GM12874 (cell line): ENCODE measurements at regions not wholly inside any gene's neighbourhood (a gene's known extent, or its start where the extent isn't known, plus 50 kb on each side); places are given as distances from the start of the nearest gene placed in this dataset.

Source experiments
- TF ChIP-seq, protein P1 (sequence below): IDR thresholded peaks from 2 replicates; pipeline ENCODE4 v1.5.1; 2011; ENCODE audit warnings: low read depth, mild to moderate bottlenecking, control low read depth, low read length, moderate library complexity; ENCODE audit not compliant: insufficient read depth

DNA sequence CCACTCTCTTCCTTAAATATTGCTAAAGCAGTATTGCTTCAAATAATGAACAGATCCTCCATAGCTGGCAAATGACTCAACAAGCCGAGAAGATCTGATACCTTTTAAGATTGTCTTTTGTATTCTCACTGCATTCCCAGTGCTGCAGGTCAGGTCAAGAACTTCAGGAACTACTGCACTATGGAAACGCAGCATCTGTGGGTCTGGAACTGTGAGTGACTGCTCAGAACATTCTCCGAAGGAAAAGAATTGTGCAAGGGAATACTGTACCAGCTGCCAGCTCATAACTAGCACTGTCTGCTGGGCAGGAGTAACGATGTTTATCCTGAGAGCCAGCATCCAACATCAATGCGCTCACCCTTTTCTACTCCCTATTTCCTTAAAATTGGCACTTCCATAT, 348.0 kb upstream of the SOX5 start:
- TF ChIP-seq, protein P1, sequence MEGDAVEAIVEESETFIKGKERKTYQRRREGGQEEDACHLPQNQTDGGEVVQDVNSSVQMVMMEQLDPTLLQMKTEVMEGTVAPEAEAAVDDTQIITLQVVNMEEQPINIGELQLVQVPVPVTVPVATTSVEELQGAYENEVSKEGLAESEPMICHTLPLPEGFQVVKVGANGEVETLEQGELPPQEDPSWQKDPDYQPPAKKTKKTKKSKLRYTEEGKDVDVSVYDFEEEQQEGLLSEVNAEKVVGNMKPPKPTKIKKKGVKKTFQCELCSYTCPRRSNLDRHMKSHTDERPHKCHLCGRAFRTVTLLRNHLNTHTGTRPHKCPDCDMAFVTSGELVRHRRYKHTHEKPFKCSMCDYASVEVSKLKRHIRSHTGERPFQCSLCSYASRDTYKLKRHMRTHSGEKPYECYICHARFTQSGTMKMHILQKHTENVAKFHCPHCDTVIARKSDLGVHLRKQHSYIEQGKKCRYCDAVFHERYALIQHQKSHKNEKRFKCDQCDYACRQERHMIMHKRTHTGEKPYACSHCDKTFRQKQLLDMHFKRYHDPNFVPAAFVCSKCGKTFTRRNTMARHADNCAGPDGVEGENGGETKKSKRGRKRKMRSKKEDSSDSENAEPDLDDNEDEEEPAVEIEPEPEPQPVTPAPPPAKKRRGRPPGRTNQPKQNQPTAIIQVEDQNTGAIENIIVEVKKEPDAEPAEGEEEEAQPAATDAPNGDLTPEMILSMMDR = no peak

DNA sequence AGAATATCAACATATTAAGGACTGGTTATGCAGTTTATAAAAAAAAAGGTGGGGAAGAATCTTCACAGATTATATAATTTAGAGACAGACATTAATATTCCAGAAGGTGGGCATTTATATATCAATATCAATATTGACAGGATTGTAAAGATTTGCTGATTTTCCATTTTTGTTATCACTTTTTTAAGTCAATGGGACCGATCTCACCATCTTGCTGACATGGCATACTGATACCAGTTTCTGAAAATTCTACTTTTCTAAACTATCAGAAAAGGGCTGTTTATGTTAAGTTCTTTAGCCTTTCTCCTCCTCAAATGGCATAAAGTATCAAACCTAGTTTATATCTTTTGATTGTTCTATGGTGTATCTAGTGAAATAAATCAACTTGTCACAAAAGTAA, 344.1 kb upstream of the SOX5 start:
- TF ChIP-seq, protein P1 = no peak

DNA sequence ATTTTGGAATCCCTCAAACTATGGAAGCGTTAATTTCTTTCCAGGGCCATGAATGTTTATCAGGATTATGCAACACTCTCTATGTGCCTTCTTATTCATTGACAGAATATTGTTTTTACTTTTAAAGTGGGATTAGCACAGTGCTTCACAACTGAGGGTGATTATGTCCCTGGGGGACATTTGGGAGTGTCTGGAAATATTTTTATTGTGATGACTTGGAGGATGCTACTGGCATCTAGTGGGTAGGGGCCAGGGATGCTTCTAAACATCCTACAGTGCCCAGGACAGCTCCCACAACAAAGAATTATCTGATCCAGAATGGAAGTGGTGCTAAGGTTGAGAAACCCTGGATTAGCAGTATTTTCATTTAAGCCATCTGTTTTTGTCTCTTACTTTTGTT, 338.5 kb upstream of the SOX5 start:
- TF ChIP-seq, protein P1 = no peak

DNA sequence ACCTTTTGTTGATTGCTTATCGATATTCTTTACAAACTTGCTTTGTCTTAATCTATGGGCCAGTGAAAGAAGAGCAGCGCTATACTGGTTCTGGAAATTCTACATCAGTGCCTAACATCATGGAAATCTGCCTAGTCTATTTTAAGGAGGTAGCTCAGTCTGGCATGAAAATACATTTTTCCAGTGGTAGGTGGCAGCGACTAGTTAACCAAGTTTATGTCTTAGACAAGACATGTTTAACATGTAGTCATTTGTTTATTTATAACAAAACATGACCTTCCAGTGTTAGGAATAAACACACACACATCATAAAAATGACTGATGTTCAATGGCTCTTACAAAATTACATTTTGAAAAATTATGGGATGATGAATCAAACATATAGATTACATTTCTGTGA, 336.0 kb upstream of the SOX5 start:
- TF ChIP-seq, protein P1 = no peak

DNA sequence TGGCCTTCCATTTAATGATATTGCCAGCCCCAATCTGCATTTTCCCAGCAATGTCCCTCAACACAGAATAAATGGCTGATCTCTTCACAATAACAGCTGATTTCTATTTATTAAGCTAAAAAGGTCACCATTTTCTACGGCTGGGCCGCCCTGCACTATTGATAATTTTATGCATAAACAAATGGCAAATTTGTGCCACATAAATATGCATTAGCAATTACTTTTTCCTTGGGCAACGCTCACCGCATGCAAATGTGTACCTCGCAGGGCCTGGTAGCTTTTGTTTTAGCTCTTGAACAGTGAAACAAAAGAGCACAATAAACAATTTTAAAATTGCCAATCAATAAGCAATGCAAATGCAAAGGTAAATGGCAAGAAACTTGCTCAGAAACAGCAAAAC, 331.9 kb upstream of the SOX5 start:
- TF ChIP-seq, protein P1 = no peak

DNA sequence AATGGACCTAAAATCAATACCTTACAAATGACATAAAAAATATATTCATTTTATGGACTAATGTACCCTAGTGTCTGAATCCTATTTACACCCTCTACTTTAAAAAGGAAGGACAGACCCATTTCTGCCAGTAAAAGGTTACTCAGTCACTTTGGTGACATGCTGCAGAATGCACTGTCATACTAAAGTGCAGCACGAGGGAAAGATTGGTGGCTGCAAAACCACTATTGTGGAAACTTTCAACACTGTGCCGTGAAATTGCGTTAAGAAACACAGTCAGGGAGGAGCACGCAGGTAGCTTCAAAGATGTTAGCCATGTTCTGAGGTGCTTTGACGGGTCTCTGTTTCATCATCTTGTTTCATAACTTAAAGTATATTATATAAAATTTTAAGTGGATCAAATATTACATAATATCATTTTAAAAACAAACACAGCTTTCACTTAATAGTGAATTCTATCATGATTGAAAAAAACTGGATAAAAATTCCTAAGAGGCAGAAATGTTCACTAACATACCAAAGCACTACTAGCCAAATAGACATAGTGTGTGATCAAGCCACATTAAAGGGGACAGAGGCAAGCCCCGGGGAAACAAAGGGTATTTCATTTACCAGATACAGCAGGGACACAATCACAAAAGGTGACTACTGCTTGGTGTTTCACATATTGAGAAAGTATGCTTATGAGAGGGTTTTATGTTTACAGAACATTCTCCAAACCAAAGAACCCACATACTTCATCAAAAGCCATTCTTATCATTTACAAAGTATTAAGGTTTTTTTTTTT, 330.8 kb upstream of the SOX5 start:
- TF ChIP-seq, protein P1 = no peak

DNA sequence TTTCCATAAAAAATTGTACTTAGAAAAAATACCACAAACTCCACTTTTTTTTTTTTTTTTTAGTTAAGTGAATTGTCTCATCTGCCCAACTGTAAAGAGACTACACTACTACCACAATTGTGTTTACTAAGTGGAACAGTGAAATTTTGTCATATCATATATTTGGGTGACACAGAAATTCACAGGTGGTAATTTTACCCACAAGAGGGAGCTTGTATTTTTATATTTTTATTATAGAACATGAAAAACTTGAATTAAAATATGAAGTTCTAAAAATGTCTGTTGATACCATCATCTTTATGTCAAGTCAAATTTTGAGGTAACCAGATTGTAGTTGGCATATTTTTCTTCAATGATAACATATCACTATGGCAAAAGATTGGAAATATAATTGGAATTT, 329.4 kb upstream of the SOX5 start:
- TF ChIP-seq, protein P1 = no peak

DNA sequence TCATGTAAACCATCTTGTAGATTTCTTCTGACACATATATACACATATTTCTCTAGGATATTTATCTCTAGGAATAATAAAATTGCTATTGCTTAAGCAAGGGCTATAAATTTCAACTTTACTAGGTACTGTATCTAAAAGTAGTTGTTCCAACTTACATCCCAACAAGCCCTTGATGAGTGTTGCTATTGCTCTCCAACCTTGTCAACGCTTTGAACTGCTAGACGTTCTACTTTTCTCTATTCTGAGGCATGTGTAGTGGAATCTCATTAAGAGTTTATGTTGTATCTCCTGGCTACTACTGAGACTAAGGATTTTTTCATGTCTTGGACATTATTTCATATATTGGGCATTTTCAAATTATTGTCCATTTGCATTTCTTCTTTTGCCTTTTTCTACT, 321.5 kb upstream of the SOX5 start:
- TF ChIP-seq, protein P1 = no peak
